Endothelial cell (in vitro differentiated cells): ENCODE measurements at regions not wholly inside any gene's neighbourhood (a gene's known extent, or its start where the extent isn't known, plus 50 kb on each side); places are given as distances from the start of the nearest gene placed in this dataset.

ENCODE experiments used
- DNase-seq: peaks from one replicate; pipeline ENCODE4 v3.0.0; 2021; ENCODE audit warnings: low spot score
- H3K27ac Mint-ChIP-seq: one replicate; pipeline ENCODE4 v1.8.0; 2021; ENCODE audit warnings: mixed read lengths, inconsistent platforms; ENCODE audit not compliant: unreplicated experiment
- H3K27me3 Mint-ChIP-seq: one replicate; pipeline ENCODE4 v1.8.0; 2021; ENCODE audit warnings: mild to moderate bottlenecking, moderate library complexity, mixed read lengths, inconsistent platforms; ENCODE audit not compliant: unreplicated experiment
- H3K36me3 Mint-ChIP-seq: one replicate; pipeline ENCODE4 v1.8.0; 2021; ENCODE audit warnings: mild to moderate bottlenecking, low read depth, mixed read lengths, inconsistent platforms; ENCODE audit not compliant: unreplicated experiment
- H3K4me1 Mint-ChIP-seq: one replicate; pipeline ENCODE4 v1.8.0; 2021; ENCODE audit warnings: mild to moderate bottlenecking, mixed read lengths, inconsistent platforms; ENCODE audit not compliant: unreplicated experiment
- H3K4me3 Mint-ChIP-seq: one replicate; pipeline ENCODE4 v1.8.0; 2021; ENCODE audit warnings: mild to moderate bottlenecking, mixed read lengths, inconsistent platforms; ENCODE audit not compliant: unreplicated experiment
- H3K9me3 Mint-ChIP-seq: one replicate; pipeline ENCODE4 v1.8.0; 2021; ENCODE audit warnings: mixed read lengths, inconsistent platforms; ENCODE audit not compliant: unreplicated experiment
- TF ChIP-seq, protein P1 (sequence below): fragments of 200-600 bp; sonication (generic); IDR thresholded peaks from one replicate; pipeline ENCODE4 v1.5.0; 2021; ENCODE audit warnings: antibody characterized with exemption; ENCODE audit not compliant: unreplicated experiment

DNA sequence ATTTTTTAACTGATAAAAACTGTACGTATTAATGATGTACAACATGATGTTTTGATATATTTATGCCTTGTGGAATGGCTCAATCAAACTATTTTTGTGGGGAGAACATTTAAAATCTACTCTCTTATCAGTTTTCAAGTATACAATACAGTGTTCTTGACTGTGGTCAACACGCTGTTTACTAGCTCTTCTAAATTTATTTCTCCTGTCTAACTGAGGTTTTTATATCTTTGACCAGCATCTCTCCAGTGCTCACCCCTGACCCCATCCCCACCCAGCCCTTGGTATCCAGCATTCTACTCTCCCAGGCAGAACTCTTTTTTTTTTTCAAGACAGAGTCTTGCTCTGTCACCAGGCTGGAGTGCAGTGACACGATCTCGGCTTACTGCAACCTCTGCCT, 169.6 kb upstream of the SNX2 start:
- no peak for DNase-seq
- Mint-ChIP-seq H3K27me3 (peaks cover 3% of the 10 kb centered on the region), H3K36me3 (peaks cover under 1% of the 10 kb centered on the region), H3K9me3 (no peaks in the 10 kb centered on the region), H3K4me3 (no peak overlapping the region), H3K4me1 (no peaks in the 10 kb centered on the region), H3K27ac (no peak overlapping the region)
- TF ChIP-seq, protein P1, sequence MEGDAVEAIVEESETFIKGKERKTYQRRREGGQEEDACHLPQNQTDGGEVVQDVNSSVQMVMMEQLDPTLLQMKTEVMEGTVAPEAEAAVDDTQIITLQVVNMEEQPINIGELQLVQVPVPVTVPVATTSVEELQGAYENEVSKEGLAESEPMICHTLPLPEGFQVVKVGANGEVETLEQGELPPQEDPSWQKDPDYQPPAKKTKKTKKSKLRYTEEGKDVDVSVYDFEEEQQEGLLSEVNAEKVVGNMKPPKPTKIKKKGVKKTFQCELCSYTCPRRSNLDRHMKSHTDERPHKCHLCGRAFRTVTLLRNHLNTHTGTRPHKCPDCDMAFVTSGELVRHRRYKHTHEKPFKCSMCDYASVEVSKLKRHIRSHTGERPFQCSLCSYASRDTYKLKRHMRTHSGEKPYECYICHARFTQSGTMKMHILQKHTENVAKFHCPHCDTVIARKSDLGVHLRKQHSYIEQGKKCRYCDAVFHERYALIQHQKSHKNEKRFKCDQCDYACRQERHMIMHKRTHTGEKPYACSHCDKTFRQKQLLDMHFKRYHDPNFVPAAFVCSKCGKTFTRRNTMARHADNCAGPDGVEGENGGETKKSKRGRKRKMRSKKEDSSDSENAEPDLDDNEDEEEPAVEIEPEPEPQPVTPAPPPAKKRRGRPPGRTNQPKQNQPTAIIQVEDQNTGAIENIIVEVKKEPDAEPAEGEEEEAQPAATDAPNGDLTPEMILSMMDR, result no peak

DNA sequence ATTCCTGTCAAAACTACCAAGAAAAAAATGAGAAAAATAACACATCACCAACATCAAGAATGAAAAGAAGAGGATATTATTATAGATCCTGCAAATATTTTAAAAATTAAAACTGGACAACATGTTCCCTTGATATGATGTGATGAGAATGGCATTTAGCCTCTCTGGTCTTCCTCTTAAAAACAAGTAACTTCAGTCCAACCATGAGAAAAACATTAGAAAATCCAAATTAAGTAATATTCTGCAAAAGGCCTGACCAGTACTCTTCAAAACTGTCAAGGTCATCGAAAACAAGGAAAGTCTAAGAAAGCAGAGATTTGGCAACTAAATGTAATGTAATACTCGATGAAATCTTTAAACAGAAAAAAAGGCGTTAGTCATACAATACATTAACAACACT, 167.1 kb upstream of the SNX2 start:
- Mint-ChIP-seq H3K27ac (no peak overlapping the region), H3K27me3 (no peaks in the 10 kb centered on the region)

DNA sequence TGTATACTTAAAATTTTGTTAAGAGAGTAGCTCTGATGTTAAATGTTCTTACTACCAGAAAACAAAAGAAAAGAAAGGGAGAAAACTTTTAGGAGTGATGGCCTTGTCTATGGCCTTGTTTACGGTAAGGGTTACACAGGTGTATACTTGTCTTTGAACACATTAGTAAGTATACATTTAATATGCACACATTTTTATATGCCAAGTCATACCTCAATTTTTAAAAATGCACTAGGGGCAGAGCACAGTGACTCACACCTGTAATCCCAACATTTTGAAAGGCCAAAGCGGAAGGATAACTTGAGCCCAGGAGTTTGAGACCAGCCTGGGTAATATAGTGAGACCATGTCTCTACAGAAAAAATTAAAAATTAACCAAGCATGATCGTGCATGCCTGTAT, 166.7 kb upstream of the SNX2 start:
- H3K9me3 Mint-ChIP-seq, result no peaks in the 10 kb centered on the region
- H3K36me3 Mint-ChIP-seq, result no peaks in the 10 kb centered on the region
- no peak for DNase-seq
- no peaks in the 10 kb centered on the region for H3K4me1 Mint-ChIP-seq
- H3K27me3 Mint-ChIP-seq, result no peaks in the 10 kb centered on the region
- TF ChIP-seq, protein P1, result no peak
- H3K27ac Mint-ChIP-seq, result no peak overlapping the region
- no peak overlapping the region for H3K4me3 Mint-ChIP-seq

More for the DNA sequence above, 167.1 kb upstream of the SNX2 start:
- no peaks in the 10 kb centered on the region for H3K9me3 Mint-ChIP-seq
- H3K4me1 Mint-ChIP-seq, result no peaks in the 10 kb centered on the region
- TF ChIP-seq, protein P1, result no peak
- DNase-seq, result no peak
- no peaks in the 10 kb centered on the region for H3K36me3 Mint-ChIP-seq
- H3K4me3 Mint-ChIP-seq, result no peak overlapping the region

DNA sequence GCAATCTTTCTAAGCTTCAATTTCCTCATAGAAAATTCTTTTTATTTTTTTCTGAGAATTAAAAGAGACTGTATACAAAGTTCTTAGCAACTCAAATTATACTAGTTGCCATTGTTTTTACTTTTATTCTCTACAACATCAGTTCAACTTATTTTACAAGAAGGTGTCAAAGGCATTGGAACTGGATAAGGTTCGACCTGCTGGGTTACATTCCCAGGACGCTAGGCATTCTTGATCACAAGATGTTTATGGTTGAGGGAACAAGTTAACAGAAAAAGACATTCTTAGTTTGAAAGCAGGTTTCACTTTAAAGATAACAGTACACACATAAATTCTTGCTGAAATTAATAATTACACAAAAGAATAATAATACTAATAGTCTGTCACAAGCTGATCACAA, 163.5 kb upstream of the SNX2 start:
- H3K27me3 Mint-ChIP-seq, result no peaks in the 10 kb centered on the region
- no peaks in the 10 kb centered on the region for H3K9me3 Mint-ChIP-seq
- H3K36me3 Mint-ChIP-seq, result no peaks in the 10 kb centered on the region
- TF ChIP-seq, protein P1, result no peak
- no peak overlapping the region for H3K27ac Mint-ChIP-seq
- no peak for DNase-seq
- no peaks in the 10 kb centered on the region for H3K4me1 Mint-ChIP-seq
- H3K4me3 Mint-ChIP-seq, result no peak overlapping the region

DNA sequence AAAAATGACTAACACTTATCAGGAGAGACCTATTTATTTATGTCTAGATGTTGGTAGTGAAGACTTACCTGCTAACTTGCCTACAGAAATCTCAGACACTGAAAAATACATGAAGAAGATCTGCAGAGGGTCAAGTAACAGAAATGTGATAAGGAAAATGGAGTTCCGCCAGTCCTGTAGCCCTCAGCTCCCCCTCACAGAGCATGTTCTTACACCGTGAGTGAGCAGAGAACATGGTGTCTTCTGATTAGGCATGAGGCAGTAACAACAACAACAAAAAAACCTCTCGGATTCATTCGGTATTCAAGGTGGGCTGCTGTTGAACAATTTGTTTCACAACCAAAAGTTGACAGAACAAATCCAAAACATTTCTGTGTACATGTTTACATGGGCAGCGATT, 162.0 kb upstream of the SNX2 start:
- TF ChIP-seq, protein P1, result no peak
- Mint-ChIP-seq H3K4me1 (no peaks in the 10 kb centered on the region), H3K36me3 (no peaks in the 10 kb centered on the region), H3K27ac (no peak overlapping the region), H3K4me3 (no peak overlapping the region), H3K27me3 (peaks cover 2% of the 10 kb centered on the region), H3K9me3 (no peaks in the 10 kb centered on the region)
- no peak for DNase-seq
